ENCODE measurements at regions not wholly inside any gene's neighbourhood (a gene's known extent, or its start where the extent isn't known, plus 50 kb on each side); places are given as distances from the start of the nearest gene placed in this dataset.

DNA sequence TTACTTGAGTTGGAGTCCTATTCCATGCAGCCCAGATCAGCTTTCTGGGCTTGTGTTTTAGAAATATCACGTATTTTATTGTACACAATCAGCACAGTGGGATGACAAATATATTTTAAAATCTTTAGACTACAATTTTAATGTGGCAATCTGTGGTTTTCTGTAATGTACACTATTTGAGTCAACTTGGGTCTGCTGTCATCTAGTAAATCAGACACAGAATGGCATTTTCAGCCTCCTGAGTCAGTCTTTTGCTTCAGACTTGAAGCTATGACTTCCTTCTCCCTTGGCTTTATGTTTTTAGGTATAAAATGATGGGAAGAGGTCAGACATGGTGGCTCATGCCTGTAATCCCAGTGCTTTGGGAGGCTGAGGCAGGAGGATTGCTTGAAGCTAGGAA, 232.1 kb downstream of the NECTIN3 start:
- intact Hi-C loops (cut with DNase I) = no loop called here
- no peak for ATAC-seq (ENCODE audit: poor library complexity)
- no peak for DNase-seq

DNA sequence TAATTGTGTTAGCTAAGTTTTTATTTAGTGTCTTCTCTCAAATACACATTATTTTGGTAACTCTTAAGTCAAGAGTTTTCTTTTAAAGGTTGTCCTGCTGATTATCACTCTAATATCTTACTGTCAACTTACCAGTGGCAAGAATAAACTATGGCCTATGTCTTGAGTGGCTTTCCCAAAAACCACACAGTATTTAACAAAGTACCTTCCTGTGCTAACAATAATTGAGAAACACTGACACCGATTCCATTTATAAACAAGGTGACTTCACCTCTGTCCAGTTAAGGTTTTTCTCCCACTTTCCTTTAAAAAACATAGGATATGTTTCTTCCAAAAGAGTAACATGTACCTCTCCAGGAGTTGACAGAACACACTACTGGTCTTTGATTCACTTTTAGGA, 234.3 kb upstream of the CD96 start:
- intact Hi-C loops (cut with DNase I) = no loop called here
- ATAC-seq (ENCODE audit: poor library complexity) (no peak), DNase-seq (no peak)

DNA sequence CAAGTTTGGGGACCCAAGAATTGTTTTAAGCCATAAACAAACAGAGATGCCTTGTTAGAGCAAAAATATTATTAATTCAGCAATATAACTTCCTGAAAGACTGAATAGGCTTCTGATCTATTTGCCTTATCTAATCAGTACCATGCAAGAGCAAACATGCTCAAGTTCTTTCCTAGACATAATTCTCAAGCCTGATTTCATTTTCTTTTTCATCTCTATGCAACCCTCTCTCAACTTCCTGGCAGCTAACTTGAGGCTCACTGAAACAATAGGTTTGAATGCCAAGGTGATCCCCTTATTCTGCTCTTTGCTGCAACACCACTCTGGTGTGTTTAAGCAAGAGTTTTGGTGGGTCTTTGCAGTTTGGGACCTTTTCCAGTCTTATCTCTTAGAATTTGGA, 230.9 kb upstream of the CD96 start:
- intact Hi-C loops (cut with DNase I) = no loop called here
- ATAC-seq (ENCODE audit: poor library complexity) = no peak

DNA sequence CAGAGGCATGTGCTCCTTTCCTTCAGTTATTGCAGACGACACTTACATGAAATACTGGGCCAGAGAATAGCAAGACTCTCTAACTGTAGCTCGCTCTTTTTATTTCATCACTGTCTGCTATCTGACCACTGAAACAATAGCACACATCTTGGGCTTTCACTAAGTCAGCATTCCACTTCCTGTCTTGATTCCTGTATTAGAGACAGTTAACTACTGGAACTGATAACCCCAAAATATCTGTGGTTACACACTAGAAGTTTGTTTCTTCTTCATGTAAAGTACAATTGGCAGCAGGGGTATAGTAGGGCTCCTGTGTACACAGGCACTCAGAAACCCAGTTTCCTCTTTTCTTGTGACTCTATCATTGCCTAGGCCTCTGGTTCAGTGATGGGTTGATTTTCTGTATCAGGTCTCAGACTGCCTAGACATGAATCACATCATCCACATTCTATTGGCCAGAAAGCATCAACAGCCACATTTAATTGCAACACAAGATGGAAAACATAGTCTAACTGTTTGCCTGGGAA, 230.2 kb upstream of the CD96 start:
- no peak for DNase-seq
- intact Hi-C loops (cut with DNase I) = no loop called here
- no peak for ATAC-seq (ENCODE audit: poor library complexity)

More for the DNA sequence above, 230.9 kb upstream of the CD96 start:
- no peak for DNase-seq

DNA sequence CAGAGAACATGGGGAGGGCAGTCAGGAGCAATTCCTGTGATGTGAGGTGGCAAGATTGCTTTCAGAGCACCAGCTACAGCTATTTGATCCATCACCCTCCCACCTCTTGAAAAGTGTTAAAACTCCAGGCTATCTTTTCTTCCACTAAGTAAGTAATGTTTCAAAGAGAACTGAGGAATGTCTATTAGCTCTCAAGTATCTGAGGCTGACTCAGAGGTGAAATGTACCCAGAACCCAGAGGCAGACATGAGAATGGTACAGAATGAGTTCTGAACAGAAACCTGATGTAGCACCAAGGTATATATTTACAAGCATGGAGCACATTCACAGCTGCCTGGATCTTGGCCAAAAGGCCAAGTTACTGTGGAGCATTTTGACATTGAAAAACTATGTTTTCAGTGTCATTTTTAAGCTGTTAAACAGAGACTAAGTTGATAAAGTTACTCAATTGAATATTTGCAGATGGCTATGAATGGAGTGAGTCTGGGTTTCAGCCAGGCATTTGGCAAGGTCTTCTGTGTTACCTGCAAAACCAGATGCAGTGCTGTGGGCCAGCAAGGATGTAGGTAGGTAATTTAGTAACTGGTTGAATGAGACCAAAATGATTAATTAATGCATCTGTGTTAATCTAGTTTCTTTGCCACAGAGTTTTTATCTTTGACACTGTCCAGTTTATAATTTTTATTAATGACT, 227.7 kb upstream of the CD96 start:
- intact Hi-C loops (cut with DNase I) = no loop called here
- DNase-seq (no peak), ATAC-seq (ENCODE audit: poor library complexity) (no peak)

DNA sequence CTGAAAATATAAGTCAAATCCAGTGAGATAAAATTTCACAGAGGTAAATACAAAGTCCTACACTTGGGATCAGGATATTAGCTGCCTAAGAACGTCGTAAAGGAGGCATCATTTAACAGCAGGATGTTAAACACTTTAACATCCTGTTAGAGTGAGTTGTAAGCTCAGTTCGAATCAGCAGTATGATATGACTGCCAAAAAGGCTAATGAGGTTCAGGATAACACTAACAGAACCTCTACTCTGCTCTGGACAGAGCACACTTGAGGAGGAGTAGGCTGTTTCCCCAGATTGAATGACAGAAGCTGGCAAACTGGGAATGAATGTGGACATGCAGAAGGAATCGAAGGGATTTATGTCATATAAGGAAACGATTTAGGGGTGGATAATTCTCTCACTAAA, 227.1 kb upstream of the CD96 start:
- intact Hi-C loops (cut with DNase I) = no loop called here
- no peak for ATAC-seq (ENCODE audit: poor library complexity)

DNA sequence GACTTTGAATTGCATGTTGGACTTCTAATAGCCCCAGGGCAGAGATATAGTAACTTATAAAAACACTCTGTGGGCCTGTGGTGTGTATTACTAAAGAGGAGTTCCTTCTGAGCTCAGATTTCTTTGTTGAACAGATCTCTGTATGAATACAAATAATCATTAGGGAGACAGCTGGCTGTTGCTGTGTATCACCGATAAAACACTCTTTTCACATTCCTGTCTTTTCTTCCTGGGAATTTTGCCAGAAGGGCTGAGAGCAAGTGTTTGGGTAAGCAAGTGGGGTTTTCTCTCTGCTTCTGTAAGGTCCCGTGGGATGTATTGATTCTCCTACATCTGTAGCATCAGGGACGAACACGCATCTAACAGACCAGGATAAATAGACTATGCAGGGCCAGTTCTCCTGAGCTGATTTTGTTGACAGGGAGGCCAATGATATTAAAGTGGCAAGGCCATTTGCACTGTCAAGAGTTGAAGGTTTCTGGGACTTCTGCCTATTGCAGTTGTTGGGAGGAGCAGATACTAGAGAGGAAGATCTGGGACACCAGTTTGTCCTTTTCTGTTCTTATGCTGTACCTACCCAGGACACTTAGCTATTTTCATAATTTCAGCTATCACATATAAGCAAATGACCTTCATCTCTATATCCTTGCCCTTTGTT, 225.9 kb upstream of the CD96 start:
- intact Hi-C loops (cut with DNase I) = no loop called here
- DNase-seq (no peak), ATAC-seq (ENCODE audit: poor library complexity) (no peak)

More for the DNA sequence above, 227.1 kb upstream of the CD96 start:
- no peak for DNase-seq

DNA sequence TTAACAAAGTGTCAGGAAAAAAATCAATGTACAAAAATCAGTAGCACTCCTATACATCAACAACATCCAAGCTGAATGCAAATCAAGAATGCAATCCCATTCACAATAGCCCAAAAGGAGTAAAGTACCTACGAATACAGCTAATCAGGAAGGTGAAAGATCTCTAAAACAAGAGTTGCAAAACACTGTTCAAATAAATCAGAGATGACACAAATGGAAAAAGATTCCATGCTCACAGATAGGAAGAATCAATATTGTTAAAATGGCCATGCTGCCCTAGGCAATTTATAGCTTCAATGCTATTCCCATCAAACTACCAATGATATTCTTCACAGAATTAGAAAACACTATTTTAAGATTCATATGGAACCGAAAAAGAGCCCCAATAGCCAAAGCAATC, 223.7 kb upstream of the CD96 start:
- ATAC-seq (ENCODE audit: poor library complexity) (no peak), DNase-seq (no peak)
- intact Hi-C loops (cut with DNase I) = no loop called here

DNA sequence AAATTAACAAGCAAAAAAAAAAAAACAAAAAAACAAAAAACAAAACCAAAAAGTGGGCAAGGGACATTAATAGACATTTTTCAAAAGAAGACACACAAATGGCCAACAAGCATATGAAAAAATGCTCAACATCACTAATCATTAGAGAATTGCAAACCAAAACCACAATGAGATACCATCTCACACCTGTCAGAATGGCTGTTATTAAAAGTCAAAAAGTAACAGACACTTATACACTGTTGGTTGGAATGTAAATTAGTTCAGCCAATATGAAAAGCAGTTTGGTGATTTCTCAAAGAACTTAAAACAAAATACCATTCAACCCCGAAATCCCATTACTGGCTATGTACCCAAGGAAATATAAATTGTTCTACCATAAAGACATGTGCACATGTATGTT, 222.4 kb upstream of the CD96 start:
- DNase-seq = no peak
- intact Hi-C loops (cut with DNase I) = no loop called here
- ATAC-seq (ENCODE audit: poor library complexity) = no peak

DNA sequence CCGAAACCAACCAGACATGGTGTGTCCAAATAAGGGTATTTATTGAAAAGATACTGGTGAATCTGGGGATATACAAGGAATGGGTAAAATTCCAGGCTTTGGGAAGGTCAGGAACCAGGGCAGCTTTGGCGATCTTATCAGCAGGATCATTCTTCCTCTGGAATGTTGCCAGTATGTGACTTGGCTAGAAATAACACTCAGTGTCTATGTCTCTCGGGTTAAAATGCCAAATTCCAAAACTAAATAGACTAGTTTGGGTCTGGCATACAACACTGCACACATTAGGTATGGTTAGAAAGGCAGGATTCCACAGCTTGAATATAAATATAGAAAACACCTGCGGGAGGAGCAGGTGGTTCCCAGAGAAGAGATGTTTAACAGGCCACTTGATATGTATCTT, 220.2 kb upstream of the CD96 start:
- DNase-seq = no peak
- ATAC-seq (ENCODE audit: poor library complexity) = no peak
- intact Hi-C loops (cut with DNase I) = no loop called here

DNA sequence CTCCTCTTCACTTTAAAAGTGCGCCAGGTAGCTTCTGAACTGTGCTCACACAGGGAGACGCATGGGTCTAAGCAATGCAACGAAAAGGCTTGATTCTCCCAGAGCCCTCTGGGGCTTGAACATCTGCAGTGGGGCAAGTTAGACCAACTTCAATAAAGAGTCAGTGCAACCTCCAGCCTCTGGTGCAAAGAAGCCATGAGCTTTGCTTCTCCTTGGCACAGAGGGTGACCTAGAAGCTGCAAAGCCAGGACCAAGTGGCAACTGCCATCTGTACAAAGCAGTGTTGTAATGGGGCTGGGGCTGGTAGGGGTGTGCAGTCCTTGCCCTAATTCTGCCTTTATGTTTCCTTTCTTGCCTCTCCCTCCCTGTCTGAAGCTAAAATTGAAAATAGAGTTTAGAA, 219.0 kb upstream of the CD96 start:
- intact Hi-C loops (cut with DNase I) = no loop called here
- ATAC-seq (ENCODE audit: poor library complexity) = no peak
- DNase-seq = no peak

DNA sequence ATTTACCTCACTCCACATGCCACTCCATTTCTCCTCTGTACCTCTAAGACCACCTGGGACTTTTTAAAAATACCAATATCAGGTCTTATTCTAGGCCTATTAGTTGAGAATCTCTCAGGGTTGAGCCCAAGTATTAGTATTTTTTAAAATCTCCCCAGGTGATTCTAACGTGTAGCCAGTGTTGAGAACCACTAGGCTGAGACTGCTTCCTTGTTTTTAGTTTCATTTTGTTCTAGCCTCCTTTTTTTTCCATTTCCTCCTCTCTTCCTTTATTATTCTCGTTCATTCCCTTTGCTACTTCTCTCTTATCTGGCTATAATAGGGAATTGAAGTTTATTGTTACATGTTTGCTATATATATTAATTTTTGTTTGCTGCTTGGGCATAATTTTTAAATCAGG, 217.8 kb upstream of the CD96 start:
- no peak for DNase-seq
- ATAC-seq (ENCODE audit: poor library complexity) = no peak
- intact Hi-C loops (cut with DNase I) = no loop called here

DNA sequence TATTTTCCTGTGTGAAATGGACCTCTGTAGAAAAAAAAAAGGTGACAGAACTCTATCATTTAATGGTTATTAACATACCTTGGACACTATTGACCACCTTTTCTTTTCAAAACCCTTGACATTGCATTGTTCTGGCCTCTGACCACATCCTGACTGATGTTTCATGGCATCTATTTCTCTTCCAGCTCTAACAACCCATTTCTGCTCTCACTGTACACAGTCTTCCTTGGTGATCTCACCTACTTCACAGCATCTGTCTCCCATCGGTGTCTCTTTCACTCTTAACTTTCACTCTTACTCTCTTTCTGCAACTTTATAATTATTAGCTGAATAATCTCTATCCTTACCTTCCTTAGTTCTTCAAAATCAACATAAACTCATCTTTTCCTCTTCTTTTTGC, 217.4 kb upstream of the CD96 start:
- DNase-seq (no peak), ATAC-seq (ENCODE audit: poor library complexity) (no peak)
- intact Hi-C loops (cut with DNase I) = no loop called here

DNA sequence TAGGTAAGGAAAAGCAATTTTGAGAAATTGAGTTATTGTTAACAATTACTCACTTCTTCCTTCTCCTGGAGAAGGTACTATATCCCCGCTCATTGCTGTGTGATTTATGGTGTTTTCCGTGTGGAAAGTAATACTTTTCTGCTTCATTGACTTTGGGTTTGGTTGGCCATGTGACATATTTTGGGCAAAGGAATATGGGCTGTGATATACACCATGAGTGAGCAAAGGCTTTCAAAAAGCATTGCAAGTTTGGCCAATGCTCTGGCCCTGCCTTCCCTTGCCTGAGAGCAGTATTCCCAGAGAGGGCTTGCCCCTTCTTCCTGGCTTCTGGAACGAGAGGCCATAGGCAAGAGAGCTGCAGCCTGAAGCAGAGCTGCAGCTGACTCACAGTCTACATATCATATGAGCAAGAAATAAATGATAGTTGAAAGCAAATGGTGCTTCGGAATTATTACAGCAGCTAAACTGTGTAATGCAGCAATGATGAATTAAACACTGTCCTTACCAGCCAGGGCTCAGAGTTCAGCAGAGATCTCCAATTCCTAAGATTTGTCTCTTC, 216.8 kb upstream of the CD96 start:
- intact Hi-C loops (cut with DNase I) = no loop called here
- DNase-seq = no peak
- ATAC-seq (ENCODE audit: poor library complexity) = no peak

DNA sequence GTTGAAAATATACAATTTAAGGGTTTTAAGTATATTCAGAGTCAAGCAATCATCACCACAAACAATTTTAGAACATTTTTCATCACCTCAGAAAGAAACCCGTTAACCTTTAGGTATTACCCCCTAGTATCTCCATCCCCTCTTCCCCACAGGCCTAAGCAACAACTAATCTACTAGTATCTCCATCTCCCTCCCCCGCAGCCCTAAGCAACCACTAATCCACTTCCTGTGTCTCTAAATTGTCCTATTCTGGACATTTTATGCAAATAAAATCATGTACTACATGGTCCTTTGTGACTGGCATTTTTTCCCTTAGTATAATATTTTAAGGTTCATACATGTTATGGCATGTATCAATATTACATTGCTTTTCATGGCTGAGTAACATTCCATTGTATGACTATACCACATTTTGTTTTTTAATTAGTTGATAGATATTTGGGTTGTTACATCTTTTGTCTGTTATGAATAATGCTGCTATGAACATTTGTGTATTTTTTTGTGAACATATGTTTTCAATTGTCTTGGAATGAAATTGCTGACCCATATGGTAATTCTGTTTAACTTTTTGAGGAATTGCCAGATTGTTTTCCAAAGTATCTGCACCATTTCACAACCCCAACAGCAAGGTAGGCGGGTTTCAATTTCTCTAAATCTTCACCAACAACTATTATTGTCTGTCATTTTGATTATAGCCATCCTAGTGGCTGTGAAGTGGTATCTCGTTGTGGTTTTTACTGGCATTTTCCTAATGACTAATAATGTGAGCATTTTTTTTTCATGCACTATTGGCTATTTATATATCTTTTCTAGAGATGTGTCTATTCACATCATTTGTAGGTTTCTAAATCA, 215.6 kb upstream of the CD96 start:
- intact Hi-C loops (cut with DNase I) = no loop called here
- ATAC-seq (ENCODE audit: poor library complexity) = no peak

DNA sequence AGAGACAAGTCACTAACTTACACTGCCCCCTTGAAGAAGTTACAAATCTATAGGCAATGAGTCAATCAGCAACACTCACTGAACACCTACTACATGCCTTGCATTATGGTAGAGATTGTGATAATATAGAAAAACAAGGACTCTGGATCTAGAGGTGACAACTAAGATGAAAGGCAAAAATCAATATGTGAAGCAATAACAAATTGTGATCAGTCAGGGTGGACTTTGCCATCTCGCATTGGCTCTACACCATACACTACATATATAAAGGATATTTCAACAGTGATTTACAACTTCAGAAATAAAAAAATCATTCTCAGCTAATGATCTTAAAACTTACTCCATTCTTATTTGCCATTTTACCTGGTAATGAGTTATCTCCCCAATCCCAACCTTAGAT, 210.7 kb upstream of the CD96 start:
- DNase-seq = no peak
- ATAC-seq (ENCODE audit: poor library complexity) = no peak

More for the DNA sequence above, 215.6 kb upstream of the CD96 start:
- DNase-seq = no peak

DNA sequence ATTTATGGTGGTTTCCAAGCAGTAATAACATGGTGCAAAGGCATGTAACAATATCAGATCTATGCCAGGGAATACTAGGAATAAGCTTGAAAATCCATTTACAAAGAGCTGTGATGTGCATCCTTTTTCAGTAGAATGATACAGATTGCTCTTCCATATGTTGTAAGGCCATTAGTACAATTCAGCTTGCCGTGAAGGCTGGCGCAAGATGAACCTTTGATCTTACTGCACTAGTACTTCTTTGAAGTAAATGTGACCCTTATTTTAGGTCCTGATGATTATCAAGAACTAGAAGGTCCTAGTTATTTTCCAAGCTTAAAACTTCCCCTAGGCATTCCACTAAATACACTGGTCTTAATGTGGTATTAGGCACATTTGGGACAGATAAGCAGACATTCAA, 210.1 kb upstream of the CD96 start:
- no peak for ATAC-seq (ENCODE audit: poor library complexity)
- no peak for DNase-seq
- intact Hi-C loops (cut with DNase I) = no loop called here

More for the DNA sequence above, 210.7 kb upstream of the CD96 start:
- intact Hi-C loops (cut with DNase I) = no loop called here

DNA sequence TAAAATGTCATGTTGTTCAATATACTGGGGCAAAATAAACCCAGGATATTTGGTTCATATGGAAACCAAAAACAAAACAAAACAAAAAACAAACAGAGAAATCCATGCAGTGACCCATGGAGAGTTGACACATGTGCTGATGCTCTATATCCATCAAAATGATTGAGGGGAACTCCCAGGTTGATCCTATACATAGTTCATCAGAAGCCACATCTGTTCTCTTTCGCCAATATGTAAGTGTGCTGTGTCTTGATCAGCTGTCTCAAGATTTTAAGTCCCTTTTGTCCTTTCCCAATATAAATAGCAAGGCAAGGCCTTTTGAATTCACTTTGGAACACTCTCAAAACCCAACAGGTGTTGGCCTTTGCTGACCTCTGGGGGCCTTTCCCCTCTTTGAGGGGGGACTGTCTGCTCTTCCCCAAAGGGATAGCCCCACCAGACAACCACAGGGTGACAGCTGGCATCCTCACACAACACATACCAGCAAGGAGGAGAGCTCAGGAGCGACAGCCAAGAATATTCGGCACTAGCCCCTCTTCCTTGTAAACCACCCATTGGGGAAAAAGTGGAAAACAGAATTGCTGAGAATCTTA, 209.4 kb upstream of the CD96 start:
- DNase-seq = no peak
- ATAC-seq (ENCODE audit: poor library complexity) = no peak
- intact Hi-C loops (cut with DNase I) = no loop called here

DNA sequence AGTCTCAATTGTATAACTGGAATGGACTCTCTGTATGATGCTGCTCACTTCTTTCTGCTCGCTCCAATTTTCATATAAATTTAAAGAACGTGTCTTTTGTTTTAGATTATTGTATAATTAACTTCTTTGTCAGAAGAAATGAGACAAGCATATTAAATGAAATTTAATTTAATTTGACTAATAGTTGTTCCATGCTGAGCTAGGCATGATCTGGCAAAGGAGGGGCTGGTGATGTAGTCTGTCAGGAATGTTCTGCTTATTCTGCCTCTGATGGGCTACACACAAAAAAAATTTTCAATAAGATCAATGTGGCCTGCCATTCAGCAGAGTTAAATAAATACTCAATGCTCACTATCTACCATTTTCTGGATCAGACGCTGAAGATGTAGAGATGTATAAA, 208.4 kb upstream of the CD96 start:
- intact Hi-C loops (cut with DNase I) = no loop called here
- no peak for DNase-seq
- ATAC-seq (ENCODE audit: poor library complexity) = no peak
